ENCODE measurements at regions not wholly inside any gene's neighbourhood (a gene's known extent, or its start where the extent isn't known, plus 50 kb on each side); places are given as distances from the start of the nearest gene placed in this dataset.

GRCh38 chr4:138716559-138717335 is 298.8 kb upstream of the NOCT start:
- H3K27ac ChIP-seq = no peak overlapping the region
- TF ChIP-seq CTCF (IDR thresholded peaks at IDR 0.05) (no peak), POLR2A (IDR thresholded peaks at IDR 0.05) (no peak), EP300 (IDR thresholded peaks at IDR 0.05) (no peak)
- no peaks in the 10 kb centered on the region for H3K9me3 ChIP-seq
- no peaks in the 10 kb centered on the region for H3K4me1 ChIP-seq
- no peak for DNase-seq (ENCODE audit: low spot score in 2 of 2)
- H3K27me3 ChIP-seq = no peaks in the 10 kb centered on the region
- no peaks in the 10 kb centered on the region for H3K36me3 ChIP-seq
- WGBS, 2 donors = 67 to 84% methylated on average over 9 of the region's 9 CpGs
- no peak overlapping the region for H3K4me3 ChIP-seq

GRCh38 chr4:138710297-138710696 is 305.3 kb upstream of the NOCT start:
- 86 to 88% methylated on average over 7 of the region's 7 CpGs for WGBS, 2 donors
- no peaks in the 10 kb centered on the region for H3K36me3 ChIP-seq
- no peak for DNase-seq (ENCODE audit: low spot score in 2 of 2)
- TF ChIP-seq CTCF (IDR thresholded peaks at IDR 0.05) = no peak
- TF ChIP-seq POLR2A (IDR thresholded peaks at IDR 0.05) = no peak
- TF ChIP-seq EP300 (IDR thresholded peaks at IDR 0.05) = no peak
- no peak overlapping the region for H3K4me3 ChIP-seq
- H3K27ac ChIP-seq = no peak overlapping the region
- H3K9me3 ChIP-seq = no peaks in the 10 kb centered on the region
- no peaks in the 10 kb centered on the region for H3K27me3 ChIP-seq
- H3K4me1 ChIP-seq = no peaks in the 10 kb centered on the region

GRCh38 chr4:138709859-138710258 is 305.7 kb upstream of the NOCT start:
- Histone ChIP-seq H3K36me3 (no peaks in the 10 kb centered on the region), H3K9me3 (no peaks in the 10 kb centered on the region), H3K27me3 (no peaks in the 10 kb centered on the region), H3K4me1 (no peaks in the 10 kb centered on the region), H3K27ac (no peak overlapping the region), H3K4me3 (no peak overlapping the region)
- 75 to 90% methylated on average over 3 of the region's 3 CpGs for WGBS, 2 donors
- DNase-seq (ENCODE audit: low spot score in 2 of 2) = no peak
- no peak for TF ChIP-seq POLR2A (IDR thresholded peaks at IDR 0.05)

GRCh38 chr4:138707746-138708677 is 307.6 kb upstream of the NOCT start:
- no peak overlapping the region for H3K27ac ChIP-seq
- no peaks in the 10 kb centered on the region for H3K9me3 ChIP-seq
- H3K4me3 ChIP-seq = no peak overlapping the region
- WGBS, 2 donors = 40 to 42% methylated on average over 8 of the region's 8 CpGs
- H3K36me3 ChIP-seq = no peaks in the 10 kb centered on the region
- H3K4me1 ChIP-seq = no peaks in the 10 kb centered on the region
- TF ChIP-seq EP300 (IDR thresholded peaks at IDR 0.05) (no peak), CTCF (IDR thresholded peaks at IDR 0.05) (no peak), POLR2A (IDR thresholded peaks at IDR 0.05) (no peak)
- H3K27me3 ChIP-seq = no peaks in the 10 kb centered on the region
- DNase-seq (ENCODE audit: low spot score in 2 of 2) = no peak

- H3K27ac ChIP-seq = no peak overlapping the region
- H3K9me3 ChIP-seq = no peaks in the 10 kb centered on the region
- WGBS, 2 donors = 74 to 77% methylated on average over 2 of the region's 2 CpGs
- H3K4me1 ChIP-seq = no peaks in the 10 kb centered on the region
- no peak overlapping the region for H3K4me3 ChIP-seq
- H3K27me3 ChIP-seq = no peaks in the 10 kb centered on the region
- TF ChIP-seq EP300 (IDR thresholded peaks at IDR 0.05) = no peak
- no peak for TF ChIP-seq CTCF (IDR thresholded peaks at IDR 0.05)
- TF ChIP-seq POLR2A (IDR thresholded peaks at IDR 0.05) = no peak
- no peak for DNase-seq (ENCODE audit: low spot score in 2 of 2)
- no peaks in the 10 kb centered on the region for H3K36me3 ChIP-seq
Measured at GRCh38 chr4:138706201-138706600, 309.4 kb upstream of the NOCT start.
